Peyer's patch (tissue), 4 donors: ENCODE measurements at regions not wholly inside any gene's neighbourhood (a gene's known extent, or its start where the extent isn't known, plus 50 kb on each side); places are given as distances from the start of the nearest gene placed in this dataset.

Experiments used
- DNase-seq, 3 donors: peaks; one replicate each; pipeline ENCODE4 v3.0.0-alpha.2; 2017 to 2019
- H3K27ac ChIP-seq, 4 donors: fragments of 200-600 bp; sonication (generic); one replicate each; pipeline ENCODE4 v1.5.1; 2016 to 2019
- H3K27me3 ChIP-seq, 2 donors: fragments of 200-600 bp; sonication (generic); one replicate each; pipeline ENCODE4 v1.5.1; 2019
- H3K36me3 ChIP-seq, 3 donors: fragments of 200-600 bp; sonication (generic); one replicate each; pipeline ENCODE4 v1.5.1; 2016 to 2019
- H3K4me1 ChIP-seq, 4 donors: fragments of 200-600 bp; sonication (generic); one replicate each; pipeline ENCODE4 v1.5.1; 2016 to 2019
- H3K4me3 ChIP-seq, 4 donors: fragments of 200-600 bp; sonication (generic); 1 replicate in 3 of 4; 2 replicates in 1 of 4; pipeline ENCODE4 v1.5.1; 2016 to 2019; ENCODE audit warnings: mild to moderate bottlenecking in 1 of 4
- H3K9me3 ChIP-seq, 4 donors: fragments of 200-600 bp; sonication (generic); one replicate each; pipeline ENCODE4 v1.5.1; 2016 to 2019; ENCODE audit warnings: mild to moderate bottlenecking in 1 of 4
- CTCF ChIP-seq, 6 experiments: fragments of 450-650 bp in 4 of 6; fragments of 200-600 bp in 2 of 6; sonication (generic) in 1 of 6; IDR thresholded peaks; one replicate each; pipeline ENCODE4 v1.5.1; 2017 to 2019; ENCODE audit warnings: antibody characterized with exemption in 6 of 6, mild to moderate bottlenecking in 3 of 6, moderate library complexity in 1 of 6
- POLR2A ChIP-seq, 2 donors: fragments of 450-650 bp; IDR thresholded peaks; one replicate each; pipeline ENCODE4 v1.5.1; 2017; ENCODE audit warnings: antibody characterized with exemption in 2 of 2, mild to moderate bottlenecking in 2 of 2, moderate library complexity in 2 of 2

GRCh38 chr12:4858386-4858785 lies 51.3 kb upstream of the KCNA1 start:
- no peaks in the 10 kb centered on the region for H3K36me3 ChIP-seq
- no peak for DNase-seq
- H3K27ac ChIP-seq: no peak overlapping the region
- H3K9me3 ChIP-seq: no peaks in the 10 kb centered on the region
- no peak for TF ChIP-seq CTCF (IDR thresholded peaks at IDR 0.05)
- no peak for TF ChIP-seq POLR2A (IDR thresholded peaks at IDR 0.05)
- peak overlapping the region in 1 of 4 donors; percentile 24 for H3K4me3 ChIP-seq
- peaks cover 0 to 4% of the 10 kb centered on the region in 2 donors for H3K27me3 ChIP-seq
- peaks cover 0 to 13% (median 3%) of the 10 kb centered on the region in 4 donors for H3K4me1 ChIP-seq

- peaks cover 0 to 13% (median 3%) of the 10 kb centered on the region in 4 donors for H3K4me1 ChIP-seq
- no peak overlapping the region for H3K27ac ChIP-seq
- no peaks in the 10 kb centered on the region for H3K36me3 ChIP-seq
- no peaks in the 10 kb centered on the region for H3K9me3 ChIP-seq
- no peak for TF ChIP-seq CTCF (IDR thresholded peaks at IDR 0.05)
- TF ChIP-seq POLR2A (IDR thresholded peaks at IDR 0.05): no peak
- no peak for DNase-seq
- H3K4me3 ChIP-seq: no peak overlapping the region
- H3K27me3 ChIP-seq: peaks cover 0 to 4% of the 10 kb centered on the region in 2 donors
Observed at GRCh38 chr12:4859478-4860210, 50.1 kb upstream of the KCNA1 start.
